HG03025 (cell line): ENCODE measurements at regions not wholly inside any gene's neighbourhood (a gene's known extent, or its start where the extent isn't known, plus 50 kb on each side); places are given as distances from the start of the nearest gene placed in this dataset.

Source experiments
- ATAC-seq: cut with Tn5 transposase; IDR thresholded peaks from one replicate; pipeline ENCODE4 v1.9.1; 2021; ENCODE audit warnings: mild to moderate bottlenecking, moderate library complexity; ENCODE audit not compliant: unreplicated experiment, low FRiP score

DNA sequence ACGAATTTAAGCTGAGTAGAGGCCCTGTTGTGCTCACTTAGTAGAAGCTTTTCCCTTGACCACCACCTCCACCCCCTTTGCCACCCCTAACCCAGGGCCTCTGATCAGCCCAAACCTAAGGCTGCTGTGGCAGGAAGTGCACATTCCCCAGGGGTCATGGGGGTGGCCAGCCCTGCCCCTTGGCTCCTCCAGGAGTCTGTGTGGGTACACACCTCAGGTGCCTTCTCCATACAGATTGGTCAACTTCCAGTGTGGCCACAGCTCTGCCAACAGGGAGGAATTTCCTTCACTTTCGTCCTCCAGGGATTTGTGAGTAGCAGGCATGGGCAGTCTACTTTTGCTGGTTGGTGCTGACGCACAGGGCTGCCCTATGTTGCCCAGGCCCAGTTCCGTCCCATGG lies 249.9 kb upstream of the ZNF32 start:
- no peak for ATAC-seq

DNA sequence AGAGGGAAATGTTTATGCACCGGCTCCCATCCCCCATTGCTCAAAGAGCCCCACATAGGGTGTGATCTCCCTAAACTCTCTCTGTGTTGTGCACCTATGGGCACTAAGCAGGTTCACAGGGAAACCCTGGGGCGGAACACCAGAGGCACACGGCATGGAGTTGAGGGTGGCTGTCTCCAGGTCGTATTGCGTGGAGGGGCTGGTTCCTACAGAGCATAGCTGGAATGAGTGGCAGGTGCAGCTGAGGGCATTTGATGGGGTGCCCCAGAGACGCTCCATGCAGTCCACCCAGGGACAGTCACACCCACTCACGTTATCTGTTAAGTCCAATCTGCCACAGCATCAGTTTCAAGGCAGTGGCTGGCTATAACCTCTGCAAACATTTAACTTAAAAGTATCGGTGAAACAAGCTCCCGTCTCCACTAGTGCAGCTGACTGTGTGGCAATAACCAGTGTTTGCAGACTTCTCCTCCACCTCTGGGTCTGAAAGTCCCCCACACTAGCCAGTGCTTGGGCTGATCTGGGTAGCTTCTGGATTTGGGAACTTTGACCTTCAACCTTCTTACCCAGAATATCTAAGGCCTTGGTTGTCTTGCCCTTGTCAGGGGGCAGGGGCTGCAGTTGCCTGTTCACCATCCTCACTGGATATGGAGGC lies 249.2 kb upstream of the ZNF32 start:
- no peak for ATAC-seq

DNA sequence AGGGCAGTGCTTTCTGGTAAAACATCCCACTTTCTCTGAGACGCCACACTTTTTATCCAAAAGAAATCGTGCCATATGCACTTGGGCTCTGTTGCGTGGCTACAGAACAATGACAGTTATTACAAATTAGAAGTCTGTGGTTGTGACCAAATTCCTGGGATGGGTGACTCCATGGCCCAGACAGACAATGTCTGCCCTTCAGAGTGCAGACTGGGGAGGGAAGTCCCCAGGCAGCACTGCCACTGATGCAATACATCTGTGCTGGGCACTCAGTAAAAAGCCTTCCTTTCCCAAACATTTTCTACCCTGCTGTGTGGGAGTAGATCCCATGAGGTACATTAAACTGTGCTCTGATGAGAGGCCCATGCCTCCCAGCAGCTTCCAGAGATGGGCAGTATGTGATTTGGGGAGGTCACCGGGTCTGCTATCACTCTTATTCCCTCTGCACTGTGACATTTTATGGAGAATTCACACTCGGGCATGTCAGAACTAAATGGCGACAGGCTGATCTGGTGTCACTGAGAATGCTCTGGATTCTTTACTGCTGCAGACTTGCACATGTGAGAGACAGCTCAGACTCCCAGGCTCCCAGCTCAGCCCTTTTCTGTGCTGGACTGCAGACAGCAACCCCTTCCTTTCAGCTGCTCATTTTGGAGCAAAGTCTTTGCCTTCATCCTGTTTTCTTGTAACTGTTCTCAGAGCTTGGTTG lies 243.5 kb upstream of the ZNF32 start:
- no peak for ATAC-seq

DNA sequence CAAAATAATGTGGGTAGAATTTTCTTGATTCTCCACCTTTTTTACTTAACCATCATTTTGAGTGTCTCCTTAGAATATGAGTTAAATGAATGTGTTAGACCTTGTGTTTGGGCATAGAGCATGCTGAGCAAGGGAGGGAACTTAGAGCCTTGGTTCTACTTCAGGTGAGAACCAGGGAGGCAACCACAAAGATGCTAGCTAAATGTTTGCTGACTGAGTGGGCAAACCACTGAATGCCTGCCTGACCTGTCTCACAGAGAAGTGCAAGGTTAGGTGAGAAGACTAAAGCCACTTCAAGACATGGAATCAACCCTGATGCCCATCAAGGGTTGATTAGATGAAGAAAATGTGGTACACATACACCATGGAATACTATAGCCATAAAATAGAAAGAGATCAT lies 242.6 kb upstream of the ZNF32 start:
- ATAC-seq: no peak

DNA sequence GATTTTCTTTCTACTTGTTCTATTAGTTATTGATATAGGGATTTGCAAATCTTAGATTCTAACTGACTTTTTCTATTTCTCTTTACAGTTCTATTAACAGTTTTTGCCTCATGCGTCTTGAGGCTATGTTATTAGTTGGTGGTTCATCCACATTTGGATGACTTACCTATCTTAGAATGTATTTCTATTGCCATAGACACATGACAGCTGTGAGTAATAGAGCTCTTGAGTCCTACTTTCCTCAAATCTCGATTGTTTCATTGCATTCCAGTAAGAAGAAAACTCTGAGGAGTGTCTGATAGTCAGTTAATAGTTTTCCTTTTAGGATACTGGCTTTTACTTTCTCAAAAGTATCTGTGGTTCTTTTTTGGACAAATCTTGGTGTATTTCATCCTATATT lies 241.4 kb upstream of the ZNF32 start:
- no peak for ATAC-seq

DNA sequence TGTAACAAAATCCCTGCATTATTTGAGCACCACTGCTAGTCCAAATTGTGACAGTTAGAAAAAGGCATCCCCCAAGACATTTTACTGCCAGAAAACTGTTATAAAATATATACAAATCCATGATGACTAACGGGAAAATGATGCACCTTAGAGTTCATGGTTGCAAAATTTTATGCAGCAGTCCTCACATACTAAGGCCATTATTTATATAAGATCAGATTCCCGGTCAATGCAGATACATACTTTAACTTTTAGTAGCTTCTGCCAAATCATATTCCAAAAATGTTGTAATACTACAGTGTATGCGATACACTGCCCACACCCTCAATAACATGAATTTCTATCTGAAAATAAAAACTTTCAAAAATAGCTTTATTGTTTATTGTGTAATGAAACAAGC lies 239.9 kb upstream of the ZNF32 start:
- ATAC-seq: no peak

DNA sequence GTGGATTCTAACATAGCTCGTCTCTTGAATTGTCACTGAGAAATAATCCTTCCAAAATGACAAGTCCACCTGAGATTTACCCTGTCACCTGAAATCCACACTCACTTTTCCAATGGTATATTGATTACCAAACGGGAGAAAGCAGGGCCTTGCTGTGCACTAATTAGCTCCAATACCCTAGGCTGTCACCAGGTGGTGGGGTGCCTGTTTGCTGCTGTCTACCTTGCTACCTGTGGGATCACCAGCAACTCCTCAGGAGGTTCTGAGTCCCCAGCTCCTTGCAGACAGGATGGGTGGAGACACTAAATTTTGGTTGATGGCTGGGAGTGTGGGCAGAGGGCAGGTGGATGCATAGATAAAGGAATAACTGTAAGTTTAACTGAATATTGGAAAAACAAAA lies 237.2 kb upstream of the ZNF32 start:
- no peak for ATAC-seq

DNA sequence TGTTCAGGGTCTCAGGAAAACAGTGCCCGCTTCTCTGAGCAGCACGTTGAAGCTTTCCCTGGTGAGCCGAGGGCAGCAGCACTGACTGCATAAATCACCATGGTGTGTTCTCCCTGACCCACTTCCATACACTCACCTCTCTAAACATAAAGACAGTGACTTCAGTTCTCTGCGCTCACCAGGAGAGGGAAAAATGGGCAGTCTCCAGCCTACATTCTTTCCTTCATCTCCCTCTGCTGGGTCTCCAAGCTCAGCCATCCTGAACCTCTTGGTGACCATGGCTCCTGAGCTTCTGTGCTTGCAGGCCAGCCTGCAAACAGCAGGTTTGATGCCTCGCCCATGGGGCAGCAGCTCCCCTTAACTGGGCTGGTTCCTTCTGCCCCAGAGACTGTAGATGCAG lies 236.6 kb upstream of the ZNF32 start:
- ATAC-seq: no peak

DNA sequence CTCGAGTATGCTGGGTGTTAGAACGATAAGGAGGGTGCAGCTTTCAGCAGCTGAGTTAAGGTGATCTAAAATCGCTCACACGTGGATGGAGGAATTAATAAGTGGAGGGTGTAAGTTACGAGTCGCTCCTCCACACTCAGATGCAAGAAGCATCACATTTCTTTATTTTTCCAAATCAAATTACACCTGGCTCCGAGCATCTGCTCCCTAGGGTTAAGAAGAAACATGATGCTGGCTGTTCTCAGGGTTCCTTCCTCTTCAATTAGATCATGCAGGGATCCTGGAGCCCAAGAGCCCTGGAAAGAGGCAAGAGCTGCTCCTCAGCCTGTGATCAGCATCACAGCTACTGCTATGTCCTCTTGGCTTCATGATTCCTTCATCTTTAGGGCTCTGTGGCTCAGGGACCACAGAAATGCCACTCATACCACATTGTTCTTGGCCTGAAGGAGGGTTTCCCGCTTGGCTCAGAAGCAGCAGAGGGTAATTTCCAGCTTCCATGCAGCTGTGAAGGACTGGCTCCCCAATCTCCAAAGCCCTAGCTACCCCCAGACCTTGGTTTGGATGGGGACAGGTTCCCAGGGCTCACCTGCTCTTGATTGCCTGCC lies 235.9 kb upstream of the ZNF32 start:
- ATAC-seq: no peak

DNA sequence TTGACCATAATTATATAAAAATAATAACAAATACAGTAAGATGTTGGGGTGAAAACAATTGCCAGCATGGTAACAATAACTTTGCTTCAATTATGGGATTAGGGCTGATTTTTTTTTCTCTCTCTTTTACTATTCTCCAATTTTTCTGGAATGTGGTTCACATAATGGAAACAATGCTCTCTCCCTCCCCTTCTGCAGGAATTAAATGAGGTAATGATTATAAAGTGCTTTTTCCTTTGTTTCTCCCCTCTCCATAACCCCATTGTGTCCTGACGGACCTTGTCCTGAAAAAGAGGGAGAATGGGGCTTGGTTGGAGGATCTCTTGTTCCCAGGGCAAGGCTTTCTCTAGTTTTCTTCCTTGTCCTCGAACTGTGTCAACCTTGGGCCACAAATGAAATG lies 234.0 kb upstream of the ZNF32 start:
- ATAC-seq: no peak

DNA sequence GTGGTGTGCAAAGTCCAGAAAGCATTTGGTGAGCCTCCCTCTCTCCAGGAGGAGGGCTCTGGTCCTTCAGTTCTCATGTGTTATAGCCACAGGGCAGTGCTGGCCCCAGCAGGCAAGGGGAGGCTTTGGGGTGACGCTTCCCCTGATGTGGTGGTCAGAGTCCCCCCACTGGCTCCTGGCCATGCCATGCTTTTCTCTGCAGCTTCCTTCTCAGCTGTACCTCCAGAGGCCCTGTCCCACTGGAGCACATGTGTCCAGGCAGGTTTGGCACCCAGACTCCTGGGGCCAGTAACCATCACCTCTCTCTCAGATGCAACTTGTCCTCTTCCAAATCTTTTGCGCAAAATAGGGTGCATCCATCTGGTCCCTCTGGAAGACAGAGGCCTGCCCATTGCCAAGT lies 233.0 kb upstream of the ZNF32 start:
- ATAC-seq: no peak

DNA sequence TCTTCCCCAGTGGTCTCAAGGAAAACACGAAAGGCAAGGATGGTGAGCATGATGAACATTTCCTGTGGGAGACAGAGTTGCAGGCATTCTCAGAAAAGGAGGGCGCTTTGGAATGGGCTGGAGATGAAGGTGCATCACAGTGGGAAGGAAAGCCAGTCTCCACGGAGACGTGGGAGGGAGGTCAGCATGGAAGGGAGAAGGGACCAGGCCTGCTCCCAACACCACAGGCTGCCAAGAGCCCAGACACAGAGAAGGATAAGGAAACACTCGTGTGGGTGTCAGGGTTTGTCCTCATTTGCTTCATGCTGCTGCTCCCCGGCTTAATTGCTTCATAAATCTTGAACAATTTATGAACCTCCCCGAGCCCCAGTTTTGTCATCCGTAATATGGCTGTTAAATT lies 231.5 kb upstream of the ZNF32 start:
- no peak for ATAC-seq

DNA sequence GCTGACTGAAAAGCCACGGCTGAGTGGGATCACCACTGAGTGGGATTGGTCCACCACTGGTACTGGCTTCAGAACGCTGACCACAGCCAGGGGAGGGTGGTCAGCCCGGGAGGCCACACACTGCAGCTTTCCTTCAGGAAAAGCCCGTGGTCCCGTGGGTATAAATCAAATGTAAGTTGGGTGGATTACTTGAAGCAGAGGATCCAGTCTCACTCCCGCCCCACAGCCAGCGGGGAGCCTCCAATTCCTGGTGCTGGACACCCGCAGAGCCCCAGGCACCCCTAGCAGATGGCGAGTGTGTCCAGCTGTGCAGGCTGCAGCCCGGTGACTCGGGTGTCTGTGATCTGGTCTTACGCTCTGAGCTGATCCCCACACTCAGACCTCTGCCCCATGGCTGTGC lies 231.1 kb upstream of the ZNF32 start:
- no peak for ATAC-seq

DNA sequence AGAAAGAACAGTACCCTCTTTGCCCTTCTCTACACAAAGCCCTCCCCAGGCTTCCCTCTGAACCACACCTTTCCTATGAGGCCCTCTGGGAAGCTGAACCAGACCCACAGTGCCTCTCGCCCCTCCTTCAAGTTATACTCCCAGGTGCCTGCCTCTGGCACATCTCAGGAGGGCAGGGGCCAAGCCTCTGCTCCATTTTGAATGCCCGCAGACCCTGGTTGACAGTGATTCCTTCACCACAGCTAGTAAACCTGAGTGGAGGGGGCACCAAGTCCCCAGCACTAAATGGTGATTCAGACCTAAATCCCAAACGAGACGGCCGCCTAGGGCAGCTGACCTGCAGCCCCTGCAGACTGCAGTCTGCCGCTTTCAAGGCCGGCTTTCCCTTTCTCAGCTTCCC lies 230.5 kb upstream of the ZNF32 start:
- no peak for ATAC-seq

DNA sequence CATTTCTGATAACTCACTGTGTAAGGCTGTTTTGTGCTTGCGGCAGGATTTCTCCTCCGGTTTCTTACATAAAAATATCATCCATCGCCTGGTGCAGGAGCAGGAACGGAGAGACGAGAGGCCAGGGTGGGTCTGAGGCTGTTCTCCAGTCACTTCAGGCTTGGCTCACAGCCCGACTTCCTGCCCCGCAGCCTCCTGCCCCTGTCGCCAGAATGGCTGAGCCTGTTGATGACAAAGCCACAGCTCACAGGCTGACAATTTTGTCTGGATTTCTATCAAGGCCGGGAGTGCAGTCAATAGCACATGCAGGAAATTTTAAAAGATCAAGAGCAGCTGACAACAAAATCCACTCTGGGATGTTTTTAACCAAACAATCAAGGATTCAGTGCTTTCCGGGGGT lies 229.7 kb upstream of the ZNF32 start:
- ATAC-seq: no peak

DNA sequence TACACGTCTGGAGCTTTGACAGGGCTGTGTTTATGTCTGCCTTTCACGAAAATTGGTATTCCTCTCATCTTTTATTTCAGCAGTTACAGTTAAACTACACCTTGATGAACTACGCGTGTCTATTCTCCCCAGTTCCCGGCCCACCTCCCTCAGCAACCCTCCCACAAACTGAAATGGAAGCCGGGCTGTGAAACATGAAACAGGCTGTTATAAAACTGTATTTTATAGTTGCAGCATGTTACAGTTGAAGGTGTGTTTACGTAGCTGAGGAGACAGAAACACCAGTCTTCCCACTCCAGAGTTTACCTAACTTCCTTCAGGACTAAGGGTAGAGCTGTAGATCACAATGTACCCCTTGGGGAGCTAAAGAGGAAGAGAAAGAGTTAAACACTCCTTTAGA lies 228.3 kb upstream of the ZNF32 start:
- ATAC-seq: no peak

DNA sequence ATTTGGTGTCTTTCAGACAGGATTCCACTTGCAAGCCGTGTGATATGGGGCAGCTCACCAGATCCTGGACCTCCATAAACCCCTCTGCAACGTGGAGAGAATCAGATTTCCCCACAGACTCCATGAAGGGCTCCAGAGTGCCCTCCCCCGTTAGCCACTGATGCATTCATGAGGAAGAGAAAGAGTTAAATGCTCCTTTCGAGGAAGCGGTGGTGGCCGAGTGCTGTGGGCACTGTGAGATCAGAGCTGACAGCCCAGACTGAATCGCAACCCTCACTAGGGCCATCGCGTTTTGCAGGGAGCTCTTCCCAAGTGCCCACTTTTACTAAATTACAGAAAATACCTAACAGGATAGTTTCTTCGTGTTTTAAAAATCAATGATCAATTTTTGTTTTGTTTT lies 226.3 kb upstream of the ZNF32 start:
- ATAC-seq: no peak

DNA sequence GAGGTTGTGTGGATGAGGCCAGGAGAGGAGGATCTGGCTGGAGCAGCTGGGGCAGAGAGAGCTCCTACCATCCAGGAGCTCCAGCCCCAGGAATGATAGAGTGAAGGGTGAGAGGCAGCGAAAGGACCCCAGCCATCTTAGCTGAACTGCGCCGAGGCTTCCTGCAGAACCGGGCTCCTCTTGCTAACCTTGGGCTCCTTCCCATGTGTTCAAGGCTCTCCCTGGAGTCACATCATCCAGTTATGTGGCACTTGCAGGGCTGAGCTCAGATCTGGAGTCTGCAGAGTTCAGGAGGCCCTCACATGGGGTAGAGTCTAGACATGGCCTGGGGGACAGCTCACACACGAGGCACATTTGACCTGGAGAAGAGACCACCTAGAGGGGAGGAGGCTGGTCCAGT lies 225.0 kb upstream of the ZNF32 start:
- no peak for ATAC-seq

DNA sequence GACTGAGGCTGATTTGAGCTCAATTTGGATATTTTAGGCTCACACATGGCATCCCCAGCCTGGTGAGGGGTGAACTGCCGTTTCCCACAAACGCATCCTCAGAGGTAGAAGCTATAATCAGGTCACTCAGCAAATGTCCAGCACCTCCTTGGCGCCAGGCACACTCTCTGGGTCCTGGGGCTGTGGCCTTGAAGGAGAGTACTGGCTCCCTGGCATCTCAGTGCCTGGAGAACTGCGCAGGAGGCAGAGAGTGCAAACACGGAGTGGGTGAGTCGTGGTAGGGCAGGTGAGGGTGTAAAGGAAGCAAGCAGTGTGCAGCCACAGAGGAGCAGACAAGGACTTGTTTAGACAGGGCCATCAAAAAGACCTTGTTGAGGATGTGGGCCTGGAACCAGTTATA lies 224.0 kb upstream of the ZNF32 start:
- no peak for ATAC-seq

DNA sequence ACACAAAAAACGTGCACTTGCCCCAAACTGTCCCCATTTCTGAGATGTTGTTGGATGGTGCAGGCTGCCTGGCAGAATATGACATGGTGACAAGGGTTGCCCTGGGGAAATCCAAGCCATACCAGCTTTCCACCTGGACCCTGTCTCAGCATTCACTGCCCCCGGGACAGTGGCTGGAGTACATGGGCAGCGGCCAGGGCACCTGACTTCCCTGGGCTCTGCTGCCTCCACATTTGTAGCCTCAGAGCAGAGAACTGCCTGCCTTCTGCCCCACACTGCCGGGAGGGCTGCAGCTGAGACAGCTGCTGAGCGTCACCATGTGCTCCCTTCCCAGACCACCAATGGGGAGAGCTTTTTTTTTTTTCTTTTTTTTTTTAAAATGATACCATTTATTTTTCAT lies 222.9 kb upstream of the ZNF32 start:
- ATAC-seq: no peak

DNA sequence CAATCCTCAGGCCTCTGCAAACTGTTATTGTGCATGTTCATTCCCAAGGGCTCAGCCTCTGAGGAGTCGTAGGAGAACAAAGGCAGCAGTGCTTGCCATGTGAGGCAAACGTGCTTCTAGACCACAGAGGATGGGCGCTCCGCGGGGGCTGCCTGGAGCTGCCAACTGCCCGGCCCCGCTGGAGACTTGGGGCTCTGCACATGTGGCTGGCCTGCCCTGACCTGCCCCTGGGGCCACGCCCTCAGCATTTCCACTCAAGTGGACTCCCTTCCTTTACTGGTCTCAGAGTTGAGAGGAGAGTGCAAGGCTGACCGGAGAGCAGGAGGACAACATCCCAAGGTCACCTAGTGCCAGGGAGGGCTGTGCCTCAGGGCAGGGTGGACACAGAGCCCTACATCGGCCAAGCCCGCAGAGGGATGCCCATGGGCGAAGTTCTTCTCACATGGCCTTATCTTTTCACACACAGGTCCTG lies 222.3 kb upstream of the ZNF32 start:
- no peak for ATAC-seq

DNA sequence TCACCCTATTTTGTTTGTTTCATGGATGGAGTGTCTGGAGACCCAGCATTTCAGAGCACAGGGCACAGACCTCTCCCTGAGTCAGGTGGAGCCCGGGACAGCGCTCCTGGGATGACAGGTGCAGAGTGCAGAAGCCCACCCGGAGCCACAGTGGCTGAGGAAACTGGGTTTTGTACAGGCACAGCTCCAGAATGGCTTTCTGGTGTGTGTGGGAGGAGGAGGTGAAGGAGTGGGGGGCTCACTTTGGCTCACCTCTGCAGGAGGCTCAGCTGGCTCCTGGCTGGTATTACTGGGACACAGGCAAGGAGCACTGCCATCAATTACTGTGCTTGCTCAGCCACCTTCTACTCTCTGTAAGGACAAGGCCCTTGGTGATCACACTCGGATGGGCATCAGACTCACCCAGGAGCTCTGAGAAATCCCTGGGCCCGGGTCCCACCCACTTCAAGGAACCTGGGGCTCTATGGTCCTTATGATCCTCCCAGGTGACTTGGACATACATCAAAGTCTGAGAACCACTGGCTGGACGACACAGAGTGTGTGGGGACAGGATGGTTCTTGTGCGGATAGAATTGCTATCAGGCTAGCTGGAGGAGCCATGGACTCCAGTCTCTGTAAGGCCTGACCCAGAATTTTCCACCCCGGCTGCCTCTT lies 221.1 kb upstream of the ZNF32 start:
- no peak for ATAC-seq
